Vagina (tissue), 2 donors: ENCODE measurements at regions not wholly inside any gene's neighbourhood (a gene's known extent, or its start where the extent isn't known, plus 50 kb on each side); places are given as distances from the start of the nearest gene placed in this dataset.

ENCODE experiments used
- DNase-seq, 2 donors: peaks; one replicate each; pipeline ENCODE4 v3.0.0-alpha.2; 2017; ENCODE audit errors: extremely low spot score in 2 of 2
- H3K27ac ChIP-seq: fragments of 200-600 bp; sonication (generic); one replicate; pipeline ENCODE4 v1.5.1; 2019
- H3K27me3 ChIP-seq: fragments of 200-600 bp; sonication (generic); one replicate; pipeline ENCODE4 v1.5.1; 2019
- H3K36me3 ChIP-seq, 2 donors: fragments of 200-600 bp; sonication (generic); one replicate each; pipeline ENCODE4 v1.5.1; 2017 to 2019
- H3K4me1 ChIP-seq: fragments of 200-600 bp; sonication (generic); one replicate; pipeline ENCODE4 v1.5.1; 2019
- H3K4me3 ChIP-seq, 2 donors: fragments of 200-600 bp; sonication (generic); 1 replicate in 1 of 2; 2 replicates in 1 of 2; pipeline ENCODE4 v1.5.1; 2016 to 2019
- H3K9me3 ChIP-seq: fragments of 200-600 bp; sonication (generic); one replicate; pipeline ENCODE4 v1.5.1; 2019
- CTCF ChIP-seq, 3 experiments: fragments of 450-650 bp in 2 of 3; fragments of 200-600 bp in 1 of 3; sonication (generic) in 1 of 3; IDR thresholded peaks; one replicate each; pipeline ENCODE4 v1.5.1; 2017 to 2019; ENCODE audit warnings: antibody characterized with exemption in 3 of 3, mild to moderate bottlenecking in 2 of 3, moderate library complexity in 2 of 3
- POLR2A ChIP-seq, 2 donors: fragments of 450-650 bp; IDR thresholded peaks; one replicate each; pipeline ENCODE4 v1.6.1; 2017; ENCODE audit warnings: antibody characterized with exemption in 2 of 2, mild to moderate bottlenecking in 2 of 2, moderate library complexity in 2 of 2
- POLR2AphosphoS5 ChIP-seq, 2 donors: sonication (generic); formaldehyde crosslinking; IDR thresholded peaks; one replicate each; pipeline ENCODE4 v1.9.0; 2017; ENCODE audit warnings: antibody characterized with exemption in 2 of 2, mild to moderate bottlenecking in 2 of 2, low read depth in 1 of 2; ENCODE audit not compliant: insufficient read depth in 1 of 2
- intact Hi-C: fragments of 100-400 bp; cut with DNase I; formaldehyde crosslinking; loops from one replicate; pipeline ENCODE4 v1.15.1; 2023

- no peaks in the 10 kb centered on the region for H3K4me1 ChIP-seq
- no peaks in the 10 kb centered on the region for H3K9me3 ChIP-seq
- no peak overlapping the region for H3K27ac ChIP-seq
- intact Hi-C loops = no loop called here
- no peaks in the 10 kb centered on the region for H3K27me3 ChIP-seq
- DNase-seq = peak; percentile 54 to 77
- TF ChIP-seq CTCF (IDR thresholded peaks at IDR 0.05) = no peak
- TF ChIP-seq POLR2A (IDR thresholded peaks at IDR 0.05) = no peak
- TF ChIP-seq POLR2AphosphoS5 (IDR thresholded peaks at IDR 0.05; ENCODE audit: insufficient read depth in 1 of 2, low read depth in 1 of 2) = no peak
- no peak overlapping the region for H3K4me3 ChIP-seq
- H3K36me3 ChIP-seq = no peaks in the 10 kb centered on the region
Measured at GRCh38 chr9:38251036-38251860, 141.3 kb upstream of the ALDH1B1 start.

- Histone ChIP-seq H3K4me3 (no peak overlapping the region), H3K9me3 (no peaks in the 10 kb centered on the region), H3K27me3 (no peaks in the 10 kb centered on the region), H3K4me1 (no peaks in the 10 kb centered on the region), H3K27ac (no peak overlapping the region), H3K36me3 (no peaks in the 10 kb centered on the region)
- TF ChIP-seq POLR2AphosphoS5 (IDR thresholded peaks at IDR 0.05; ENCODE audit: insufficient read depth in 1 of 2, low read depth in 1 of 2) (no peak), CTCF (IDR thresholded peaks at IDR 0.05) (no peak), POLR2A (IDR thresholded peaks at IDR 0.05) (no peak)
- intact Hi-C loops = no loop called here
- DNase-seq = peak; percentile 67 to 83
Measured at GRCh38 chr9:38250279-38251035, 142.0 kb upstream of the ALDH1B1 start.

- Histone ChIP-seq H3K4me1 (no peaks in the 10 kb centered on the region), H3K4me3 (no peak overlapping the region), H3K27ac (no peak overlapping the region), H3K9me3 (no peaks in the 10 kb centered on the region), H3K36me3 (no peaks in the 10 kb centered on the region), H3K27me3 (no peaks in the 10 kb centered on the region)
- intact Hi-C loops = no loop called here
- TF ChIP-seq CTCF (IDR thresholded peaks at IDR 0.05) (no peak), POLR2AphosphoS5 (IDR thresholded peaks at IDR 0.05; ENCODE audit: insufficient read depth in 1 of 2, low read depth in 1 of 2) (no peak), POLR2A (IDR thresholded peaks at IDR 0.05) (no peak)
- DNase-seq = peak; percentile 52 to 58
Measured at GRCh38 chr9:38249587-38250210, 142.8 kb upstream of the ALDH1B1 start.

- no peak overlapping the region for H3K4me3 ChIP-seq
- no peak overlapping the region for H3K27ac ChIP-seq
- no peaks in the 10 kb centered on the region for H3K36me3 ChIP-seq
- TF ChIP-seq POLR2AphosphoS5 (IDR thresholded peaks at IDR 0.05; ENCODE audit: insufficient read depth in 1 of 2, low read depth in 1 of 2) (no peak), CTCF (IDR thresholded peaks at IDR 0.05) (no peak), POLR2A (IDR thresholded peaks at IDR 0.05) (no peak)
- intact Hi-C loops = no loop called here
- DNase-seq = no peak
- no peaks in the 10 kb centered on the region for H3K4me1 ChIP-seq
- H3K9me3 ChIP-seq = no peaks in the 10 kb centered on the region
- no peaks in the 10 kb centered on the region for H3K27me3 ChIP-seq
Measured at GRCh38 chr9:38249049-38249448, 143.5 kb upstream of the ALDH1B1 start.
